ENCODE measurements at regions not wholly inside any gene's neighbourhood (a gene's known extent, or its start where the extent isn't known, plus 50 kb on each side); places are given as distances from the start of the nearest gene placed in this dataset.
"Not testable (repeated sequence)": the region's sequence is repeated elsewhere in the genome, so short reads cannot be mapped to it uniquely, and the experiment has no call there.

DNA sequence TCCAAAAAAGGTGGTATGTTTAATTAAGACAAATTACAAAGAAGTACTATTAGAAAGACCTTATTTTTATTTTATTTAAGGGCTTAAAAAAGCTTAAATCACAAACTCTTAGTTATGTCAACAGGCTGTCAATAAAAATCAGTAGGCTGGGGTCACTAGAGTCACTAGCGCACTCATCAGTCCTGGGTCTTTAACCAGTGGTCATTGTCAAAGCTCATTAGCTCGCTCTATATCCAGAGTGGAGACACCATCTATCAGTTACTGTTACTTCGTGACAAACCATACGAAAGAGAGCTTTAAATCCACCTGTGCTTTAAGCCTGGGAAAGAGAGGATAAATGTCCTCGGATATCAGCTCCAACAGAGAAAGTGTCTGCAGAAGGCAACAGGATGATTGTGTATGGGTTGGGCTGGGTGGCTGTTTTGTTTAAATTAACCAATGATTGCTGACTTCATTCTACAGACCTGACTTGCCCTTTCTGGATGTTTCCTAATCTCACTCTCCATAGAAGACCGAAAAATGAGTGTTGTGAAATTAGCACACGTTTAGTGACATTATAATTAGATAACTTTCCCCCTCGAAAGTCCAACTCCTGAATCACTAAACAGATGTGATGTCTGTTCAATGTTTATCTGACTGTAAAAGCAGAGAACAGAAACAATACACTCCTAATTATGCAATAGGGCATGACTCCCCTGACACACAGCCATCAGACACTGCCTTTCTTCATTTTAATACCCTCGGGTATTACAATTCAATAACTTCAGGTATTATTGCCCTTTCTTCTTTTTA, 123.6 kb upstream of the TNPO1 start:
- no peak for DNase-seq (ENCODE audit: low read depth)

DNA sequence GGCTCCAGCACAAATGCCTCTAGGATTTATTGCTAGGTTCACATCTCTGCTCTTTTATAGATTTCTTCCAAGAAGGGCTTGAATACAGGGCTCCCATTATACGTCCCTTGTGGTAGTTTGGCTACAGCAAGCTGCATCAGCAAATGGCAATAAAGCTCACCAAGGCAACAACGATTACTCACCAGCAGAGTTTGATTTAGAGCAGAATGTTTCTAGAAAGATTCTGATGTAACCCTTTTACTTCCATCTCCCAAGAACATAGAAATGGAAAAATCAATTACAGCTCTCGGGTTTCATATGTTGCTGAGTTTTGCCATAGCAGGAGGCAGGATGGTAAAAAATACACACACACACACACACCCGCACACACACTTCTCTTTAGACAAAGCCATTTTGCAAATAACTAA, 124.2 kb upstream of the TNPO1 start:
- DNase-seq (ENCODE audit: low read depth): no peak

DNA sequence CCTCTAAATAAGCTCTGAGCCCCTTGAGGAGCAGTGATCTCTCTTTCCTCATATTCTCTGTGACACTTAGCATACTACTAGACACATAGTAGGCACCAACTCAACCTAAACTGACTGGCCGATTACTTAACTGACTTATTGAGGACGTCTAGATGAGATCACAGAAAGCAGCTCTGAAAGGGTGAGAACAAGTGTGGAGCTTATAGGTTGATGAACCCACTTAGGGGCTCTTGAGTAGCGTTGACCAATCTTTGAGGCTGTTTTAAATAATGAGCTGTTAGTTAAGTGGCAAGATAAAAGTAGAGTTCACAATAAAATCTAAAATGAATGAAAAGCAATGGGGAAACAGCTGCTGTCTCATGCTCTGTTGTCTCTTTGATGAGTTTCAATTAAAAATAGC, 124.7 kb upstream of the TNPO1 start:
- no peak for DNase-seq (ENCODE audit: low read depth)

DNA sequence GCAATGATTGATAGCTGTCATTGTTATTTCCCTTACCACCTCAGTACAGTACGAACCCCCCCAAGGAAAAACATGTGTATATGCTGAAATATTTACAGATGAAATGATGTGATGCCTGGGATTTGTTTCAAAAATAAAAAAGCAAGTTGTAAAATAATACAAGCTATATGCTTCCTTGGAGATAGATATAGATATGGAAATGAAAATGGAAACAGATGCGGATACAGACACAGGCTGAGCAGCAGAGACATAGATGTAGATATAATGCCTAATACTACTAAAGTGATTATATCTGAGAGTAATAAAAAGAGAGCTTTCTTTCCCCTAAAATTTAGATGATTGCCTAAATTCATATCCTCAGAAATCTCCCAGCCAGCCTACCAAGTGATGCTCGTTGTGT, 127.5 kb upstream of the TNPO1 start:
- no peak for DNase-seq (ENCODE audit: low read depth)

DNA sequence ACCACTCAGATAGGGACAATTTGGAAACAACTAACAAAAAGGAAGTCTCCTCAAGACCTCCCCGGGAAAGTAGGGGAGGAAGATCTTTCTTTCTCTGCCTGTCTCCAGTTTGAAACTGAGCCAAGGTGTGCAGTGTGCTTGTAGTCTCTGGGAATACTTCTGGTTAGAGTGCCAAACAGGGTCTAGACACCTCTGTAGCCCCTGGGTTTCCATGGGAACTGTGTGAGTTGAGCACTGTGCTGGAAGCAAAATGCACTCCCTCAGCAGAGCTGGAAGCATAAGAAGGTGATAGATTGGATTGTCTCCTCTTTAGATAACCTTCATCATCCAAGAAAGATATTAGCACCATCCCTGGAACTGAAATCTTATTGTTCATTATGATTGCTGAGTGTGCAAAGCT, 129.2 kb upstream of the TNPO1 start:
- DNase-seq (ENCODE audit: low read depth): no peak

DNA sequence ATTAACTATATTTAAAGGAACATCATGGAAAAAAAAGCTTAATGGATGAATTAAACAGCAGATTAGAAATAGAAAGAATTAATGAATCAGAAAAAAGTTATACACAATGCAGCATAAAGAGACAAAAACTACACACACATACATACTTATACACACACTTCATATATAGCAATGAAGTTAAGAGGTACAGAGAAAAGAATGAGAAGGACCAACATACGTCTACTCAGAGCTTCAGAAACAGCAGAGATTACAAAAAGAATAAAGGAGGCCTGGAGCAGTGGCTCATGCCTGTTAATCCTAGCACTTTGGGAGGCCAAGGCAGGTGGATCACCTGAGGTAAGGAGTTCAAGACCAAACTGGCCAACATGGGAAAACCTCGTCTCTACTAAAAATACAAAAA, 133.9 kb upstream of the TNPO1 start:
- no peak for DNase-seq (ENCODE audit: low read depth)

DNA sequence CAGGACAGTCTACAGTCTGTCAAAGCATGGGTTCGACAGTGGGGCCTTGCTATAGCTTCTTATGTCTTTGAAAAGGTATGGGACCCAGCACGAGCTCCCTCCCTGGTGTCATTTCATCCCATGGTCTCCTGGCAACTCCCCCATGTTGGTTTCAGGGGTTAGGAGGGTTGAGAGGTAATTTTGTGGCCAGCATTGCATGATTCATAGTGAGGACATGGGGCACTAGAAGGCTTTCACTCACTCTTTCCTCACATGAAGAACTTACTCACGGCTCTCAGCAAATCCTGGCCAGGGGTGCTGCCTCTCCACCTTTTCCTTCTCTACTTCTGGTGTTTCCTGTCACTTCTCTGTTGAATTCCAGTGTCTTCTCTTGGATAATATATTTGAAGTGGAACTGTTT, 134.7 kb upstream of the TNPO1 start:
- no peak for DNase-seq (ENCODE audit: low read depth)

DNA sequence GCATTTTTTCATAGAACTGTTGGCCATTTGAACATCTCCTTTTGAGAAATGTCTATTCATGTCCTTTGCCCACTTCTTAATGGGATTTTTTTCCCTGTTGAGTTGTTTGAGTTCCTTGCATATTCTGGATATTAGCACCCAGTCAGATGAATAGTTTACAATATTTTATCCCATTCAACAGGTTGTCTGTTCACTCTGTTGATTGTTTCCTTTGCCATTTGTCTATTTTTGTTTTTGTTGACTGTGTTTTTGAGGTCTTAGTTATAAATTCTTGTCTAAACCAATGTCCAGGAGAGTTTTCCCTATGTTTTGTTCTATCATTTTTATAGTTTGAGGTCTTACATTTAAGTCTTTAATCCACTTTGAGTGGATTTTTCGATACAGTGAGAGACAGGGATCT, 139.0 kb upstream of the TNPO1 start:
- DNase-seq (ENCODE audit: low read depth): no peak

DNA sequence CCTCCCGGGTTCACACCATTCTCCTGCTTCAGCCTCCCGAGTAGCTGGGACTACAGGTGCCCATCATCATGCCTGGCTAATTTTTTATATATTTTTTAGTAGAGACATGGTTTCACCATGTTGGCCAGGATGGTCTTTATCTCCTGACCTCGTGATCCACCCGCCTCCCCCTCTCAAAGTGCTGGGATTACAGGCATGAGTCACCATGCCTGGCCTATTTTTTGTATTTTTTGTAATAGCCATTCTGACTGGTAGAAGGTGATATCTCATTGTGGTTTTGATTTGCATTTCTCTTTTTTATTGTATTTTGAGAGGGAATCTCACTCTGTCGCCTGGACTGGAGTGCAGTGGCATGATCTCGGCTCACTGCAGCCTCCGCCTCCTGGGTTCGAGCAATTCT, 139.6 kb upstream of the TNPO1 start:
- DNase-seq (ENCODE audit: low read depth): not testable (repeated sequence)

DNA sequence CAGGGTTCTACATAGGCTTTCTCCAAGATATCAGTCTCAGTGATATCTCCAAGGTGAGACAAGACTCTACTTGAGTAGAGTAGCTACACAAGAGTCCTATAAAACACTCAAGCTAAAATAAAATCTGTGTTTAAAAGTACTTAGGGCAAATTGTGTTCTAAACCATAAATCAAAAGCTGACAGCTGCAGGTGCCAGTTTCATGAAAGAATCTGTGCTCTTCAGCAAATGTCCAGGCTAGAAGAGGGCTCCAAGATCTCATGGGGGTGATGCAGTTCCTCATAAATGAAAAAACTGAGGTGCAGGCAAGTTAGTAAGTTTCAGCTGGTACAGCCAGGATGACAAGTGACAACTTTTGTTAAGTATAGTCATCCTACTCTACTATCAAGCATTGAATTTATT, 142.8 kb upstream of the TNPO1 start:
- DNase-seq (ENCODE audit: low read depth): no peak

DNA sequence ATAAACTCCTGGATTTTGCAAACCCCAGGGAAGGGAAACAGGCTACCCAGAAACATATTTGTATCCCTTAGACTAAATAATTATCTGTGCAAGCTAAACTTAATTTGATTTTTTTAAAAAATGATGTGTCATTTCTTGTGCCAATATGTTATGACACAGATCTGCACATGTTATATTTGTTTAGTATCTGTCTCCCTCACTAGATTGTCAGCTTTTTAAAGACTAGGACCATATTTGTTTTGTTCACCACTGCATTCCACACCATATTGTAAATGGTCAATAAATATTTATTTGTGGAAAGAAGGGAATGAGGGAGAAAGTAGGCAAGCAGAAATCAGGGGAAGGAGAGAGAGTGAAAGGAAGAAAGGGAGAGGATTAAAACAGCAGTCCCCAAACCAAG, 143.3 kb upstream of the TNPO1 start:
- DNase-seq (ENCODE audit: low read depth): no peak

DNA sequence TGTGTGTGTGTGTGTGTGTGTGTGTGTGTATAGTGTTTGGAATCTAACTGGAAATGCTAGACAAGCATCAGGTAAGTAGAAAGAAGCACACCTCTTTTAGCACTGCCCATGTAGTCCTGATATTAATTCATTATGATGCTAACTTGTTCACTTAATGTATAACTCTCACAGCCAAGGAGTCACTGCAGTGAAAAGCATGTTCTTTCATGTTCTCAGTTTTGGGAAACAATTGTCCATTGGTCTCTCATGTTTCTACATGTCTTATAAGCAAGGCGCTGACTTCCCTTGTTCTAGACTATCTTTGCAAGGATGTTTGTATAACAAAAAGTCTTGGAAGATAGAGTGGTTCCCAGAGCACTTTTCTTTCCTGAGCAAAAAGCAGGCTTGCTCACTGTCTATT, 148.8 kb upstream of the TNPO1 start:
- no peak for DNase-seq (ENCODE audit: low read depth)

DNA sequence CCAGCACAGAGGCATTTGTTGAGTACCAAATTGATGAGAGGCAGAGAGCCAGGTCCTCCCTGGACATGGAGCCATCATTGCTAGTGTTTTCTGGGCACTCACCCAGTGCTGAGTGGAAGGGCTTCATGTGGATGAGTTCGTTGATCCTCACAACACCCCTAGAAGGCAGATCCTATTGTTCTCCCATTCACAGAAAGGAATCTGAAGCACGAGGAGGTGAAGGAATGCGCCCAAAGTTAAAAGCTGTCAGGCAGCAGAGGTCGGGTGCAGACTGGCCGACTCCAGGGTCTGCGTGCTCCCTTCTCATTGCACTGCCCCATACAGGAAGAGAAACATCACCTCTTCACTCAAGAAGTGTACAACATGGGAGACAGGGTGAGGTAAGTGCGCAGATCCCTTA, 153.5 kb upstream of the TNPO1 start:
- no peak for DNase-seq (ENCODE audit: low read depth)

DNA sequence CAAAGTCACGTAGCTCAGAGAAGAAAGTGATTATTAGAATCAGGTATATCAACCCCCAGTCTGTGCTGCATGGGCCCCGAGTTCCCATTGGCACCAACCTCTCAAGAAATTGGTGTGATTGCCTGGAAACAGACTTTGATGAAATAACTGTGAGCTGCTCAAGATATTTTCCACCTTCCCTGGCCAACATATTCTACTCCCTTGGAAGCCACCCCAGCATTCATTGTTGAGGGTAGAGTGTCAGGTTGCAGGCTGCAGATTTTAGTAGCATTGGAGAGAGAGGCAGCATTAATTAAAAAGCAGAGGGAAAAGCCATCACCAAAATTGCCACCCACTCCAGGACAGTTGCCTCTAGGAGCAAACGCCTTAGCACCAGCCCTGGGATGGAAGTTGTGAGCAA, 154.2 kb upstream of the TNPO1 start:
- DNase-seq (ENCODE audit: low read depth): no peak

DNA sequence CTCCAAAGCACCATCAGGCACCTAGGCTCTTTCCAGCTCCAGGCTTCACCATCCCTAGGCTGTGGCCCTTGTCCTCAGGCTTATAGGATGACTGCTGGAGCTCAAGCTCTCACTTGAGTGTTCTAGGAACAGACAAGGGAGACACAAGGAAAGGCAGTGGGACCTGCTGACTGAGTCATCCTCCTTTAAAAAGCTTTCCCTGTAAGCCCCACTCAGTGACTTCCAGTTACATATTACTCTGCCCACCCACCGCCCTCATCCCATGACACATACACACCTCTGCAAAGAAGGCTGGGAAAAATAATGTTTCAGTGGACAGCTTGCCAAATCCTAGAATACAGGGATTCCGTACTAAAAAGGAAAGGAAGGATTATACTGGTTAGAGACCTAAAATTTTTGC, 154.2 kb upstream of the ZNF366 start:
- no peak for DNase-seq (ENCODE audit: low read depth)

DNA sequence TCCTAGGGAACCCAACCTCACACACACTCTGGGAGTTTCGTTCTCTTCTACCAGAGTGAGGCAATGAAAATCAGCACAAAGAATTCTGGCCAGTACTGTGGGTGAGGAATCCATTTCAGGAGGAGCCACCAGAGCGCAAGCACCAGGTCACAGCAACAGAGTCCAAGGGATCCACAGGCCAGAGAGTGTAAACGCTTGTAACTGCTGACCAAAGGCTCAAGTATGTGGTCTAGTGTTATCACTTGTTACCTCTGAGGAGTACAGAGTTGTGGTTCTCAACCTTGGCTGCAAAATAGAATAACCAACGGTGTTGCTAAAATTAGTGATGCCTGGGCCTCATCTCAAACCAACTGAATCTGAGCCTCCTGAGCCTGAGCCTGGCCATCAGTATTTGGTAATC, 152.5 kb upstream of the ZNF366 start:
- DNase-seq (ENCODE audit: low read depth): no peak

DNA sequence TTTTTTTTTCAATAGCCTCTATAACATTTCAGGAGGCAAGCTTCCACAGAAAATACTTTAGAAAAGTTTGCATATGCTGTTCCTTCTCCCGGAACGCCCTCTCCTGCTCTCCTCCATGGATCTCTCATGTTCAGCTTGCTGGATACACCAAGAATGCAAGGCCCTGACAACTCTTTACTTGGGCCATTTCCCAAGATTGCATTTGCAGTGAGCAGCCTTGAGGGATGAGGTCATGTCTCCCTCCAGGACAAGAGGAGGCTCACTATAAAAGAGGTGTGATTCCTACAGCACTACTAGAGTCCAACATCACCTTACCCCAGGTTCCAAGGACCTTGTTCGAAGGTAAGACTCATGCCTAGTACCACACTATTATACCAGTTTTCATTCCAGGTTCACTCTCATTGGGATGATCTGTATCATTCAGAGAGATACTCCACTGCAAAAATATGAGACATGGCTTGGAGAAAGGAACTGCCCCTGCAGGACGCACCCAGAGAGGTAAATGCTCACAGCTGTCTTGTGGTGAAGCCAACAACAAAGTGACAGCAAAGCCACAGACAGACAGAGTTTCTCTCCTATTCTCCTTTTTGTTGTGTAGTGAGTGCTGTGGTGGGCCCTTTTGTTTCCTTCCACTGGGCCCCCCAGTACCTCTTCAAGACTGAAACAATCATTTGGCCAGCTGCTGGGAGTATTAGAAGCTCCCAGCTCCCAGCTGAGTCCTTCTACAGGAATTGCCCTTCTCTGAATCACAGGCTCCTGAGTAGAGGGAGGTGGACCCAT, 151.7 kb upstream of the ZNF366 start:
- no peak for DNase-seq (ENCODE audit: low read depth)

DNA sequence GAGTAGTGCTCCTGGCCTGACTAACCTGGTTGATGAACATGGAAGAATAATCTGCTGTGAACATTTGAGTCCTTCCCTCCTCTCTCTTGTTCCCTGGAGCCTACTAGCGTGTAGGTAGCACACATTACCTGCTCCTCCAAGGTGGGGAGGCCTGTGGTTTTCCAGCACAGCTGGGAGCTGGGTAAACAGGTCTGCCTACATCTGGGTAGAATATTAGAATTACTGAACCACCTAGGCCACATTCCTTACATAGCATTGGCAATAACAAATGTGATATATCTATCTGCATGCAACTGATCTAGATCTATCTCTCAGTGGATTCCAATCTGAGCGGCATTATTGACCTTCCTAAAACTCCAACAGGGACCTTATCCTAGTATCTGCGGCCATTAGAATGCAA, 151.0 kb upstream of the ZNF366 start:
- DNase-seq (ENCODE audit: low read depth): no peak

DNA sequence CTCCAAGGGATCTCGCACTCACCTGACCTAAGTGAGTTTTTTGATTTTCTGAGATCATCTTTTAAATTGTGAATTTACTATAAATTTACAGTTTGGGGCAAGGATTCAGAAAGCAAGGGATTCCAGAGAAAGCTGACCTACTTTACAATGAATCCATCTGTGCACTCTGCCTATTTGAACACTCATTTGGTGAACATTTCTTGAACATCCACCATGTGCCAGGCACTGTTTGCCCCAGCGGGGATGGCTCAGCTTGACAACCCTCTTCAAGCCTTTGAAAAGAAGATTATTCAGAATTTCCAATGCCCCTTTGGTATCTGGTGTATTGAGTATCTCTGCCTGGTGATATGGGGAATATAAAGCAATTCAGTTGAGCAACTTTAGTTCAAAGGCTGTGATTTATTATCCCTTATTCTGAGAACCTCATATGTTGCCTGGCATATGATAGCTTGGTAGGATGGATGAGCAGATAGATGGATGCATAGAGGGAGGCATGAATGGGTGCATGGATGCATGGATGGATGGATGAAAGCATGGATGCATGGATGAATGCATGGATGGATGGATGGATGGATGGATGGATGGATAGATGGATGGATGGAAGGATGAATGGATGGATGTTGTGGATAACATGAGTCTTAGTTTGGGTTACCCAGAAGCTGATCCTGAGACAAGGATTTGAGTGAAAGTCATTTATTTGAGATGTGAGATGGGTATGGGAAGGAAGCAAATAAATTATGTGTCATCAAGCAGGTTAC, 149.7 kb upstream of the ZNF366 start:
- DNase-seq (ENCODE audit: low read depth): no peak

DNA sequence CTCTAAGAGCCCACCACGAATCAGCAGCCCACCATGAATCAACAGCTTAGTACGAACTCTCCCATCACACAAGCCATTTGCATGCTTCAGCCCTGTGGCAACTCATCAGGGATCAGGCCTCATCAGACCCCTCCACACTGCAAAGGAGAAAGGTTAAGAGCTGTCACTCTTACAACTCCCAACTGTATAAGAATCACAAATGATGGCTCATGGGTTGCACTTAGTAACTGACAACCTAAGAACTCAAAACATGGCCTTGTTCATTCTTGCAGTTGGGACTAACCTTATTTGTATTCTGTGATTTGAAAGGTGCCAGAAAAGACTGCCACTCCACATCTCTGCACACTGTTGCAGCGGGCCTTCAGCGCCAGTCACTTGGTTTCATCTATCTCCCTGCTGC, 149.1 kb upstream of the ZNF366 start:
- DNase-seq (ENCODE audit: low read depth): no peak

DNA sequence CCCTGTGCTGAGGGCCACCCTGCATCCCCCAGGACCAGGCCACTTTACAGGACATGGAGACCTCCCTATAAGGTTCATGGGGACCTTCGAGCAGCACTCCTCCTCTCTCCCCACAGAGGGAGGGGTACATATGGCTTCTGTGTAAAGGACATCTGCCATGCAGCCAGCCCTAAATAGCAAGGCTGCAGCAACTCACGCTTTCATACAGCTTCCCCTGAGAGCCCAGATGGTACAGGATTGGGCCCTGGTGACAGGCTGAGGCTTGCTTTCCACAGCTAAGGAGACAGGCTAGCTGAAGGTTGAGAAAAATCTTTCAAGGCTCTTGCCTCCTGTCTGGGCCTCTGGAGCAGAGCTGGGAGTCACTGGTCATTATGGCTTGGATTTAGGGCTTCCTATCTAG, 147.0 kb upstream of the ZNF366 start:
- DNase-seq (ENCODE audit: low read depth): no peak

DNA sequence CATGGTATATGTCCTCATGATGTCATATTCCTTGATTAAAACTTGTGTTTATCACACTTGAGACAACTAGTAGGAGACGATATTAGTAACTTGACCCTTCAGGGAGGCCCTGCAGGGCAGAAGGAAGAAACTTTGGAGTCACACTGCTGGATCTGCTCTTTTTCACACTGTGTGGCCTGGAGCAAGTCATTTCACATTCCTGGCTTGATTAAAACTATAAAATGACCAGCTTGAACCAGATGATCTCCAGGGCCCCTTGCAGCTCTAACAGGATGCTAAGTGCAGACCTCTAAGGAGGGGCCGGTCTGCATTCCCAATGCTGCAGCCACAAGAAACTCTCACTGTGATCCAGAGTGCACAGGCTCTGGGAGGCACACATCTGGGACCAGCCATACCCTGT, 146.4 kb upstream of the ZNF366 start:
- DNase-seq (ENCODE audit: low read depth): no peak

DNA sequence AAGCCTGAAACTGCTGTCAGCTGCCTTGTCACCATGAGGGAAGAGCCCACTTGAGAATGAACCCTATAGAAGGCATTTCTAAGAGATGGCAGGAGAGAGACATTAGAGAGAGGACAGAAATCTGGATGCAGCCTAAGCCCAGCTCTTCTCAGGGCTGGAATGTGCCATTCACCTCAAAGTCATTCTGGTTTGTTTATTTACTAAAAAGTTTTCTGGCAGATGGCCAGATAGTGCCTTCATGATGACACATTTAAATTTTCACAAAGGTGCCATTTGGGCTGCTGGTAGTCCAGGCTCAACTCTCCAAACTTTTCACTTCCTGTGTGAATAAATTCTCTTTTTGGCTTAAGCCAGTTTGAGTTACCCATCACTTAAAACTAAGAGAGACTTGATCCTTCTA, 144.6 kb upstream of the ZNF366 start:
- no peak for DNase-seq (ENCODE audit: low read depth)

Data from stimulated activated CD8-positive, alpha-beta memory T cell treated with anti-CD3 and anti-CD28 coated beads, Interleukin-7, amount 100 ng/mL, for 24 hours (primary cell).